AG04450 (cell line): ENCODE measurements at regions not wholly inside any gene's neighbourhood (a gene's known extent, or its start where the extent isn't known, plus 50 kb on each side); places are given as distances from the start of the nearest gene placed in this dataset.

Experiments used
- CTCF ChIA-PET: fragments of 300-600, 350-600 bp; formaldehyde crosslinking; extraction: SDS; loops from one replicate; lab custom pipeline; 2022; ENCODE audit warnings: antibody characterized with exemption, inconsistent platforms; lab: Charles Lee
- POLR2A ChIA-PET: fragments of 350-600 bp; formaldehyde crosslinking; extraction: SDS; loops from one replicate; lab custom pipeline; 2021; ENCODE audit warnings: antibody characterized with exemption, inconsistent platforms; lab: Yijun Ruan, JAX
- DNase-seq: peaks from one replicate; pipeline ENCODE4 v3.0.0-alpha.2; 2011; ENCODE audit warnings: low read depth, low spot score
- H3K27ac ChIP-seq: one replicate; pipeline ENCODE4 v1.5.1; 2012; ENCODE audit warnings: low read depth, low read length, control low read depth
- H3K27me3 ChIP-seq: one replicate; pipeline ENCODE4 v1.6.0; 2012; ENCODE audit warnings: low read length; ENCODE audit not compliant: control insufficient read depth, insufficient read depth
- H3K4me3 ChIP-seq: 2 replicates; pipeline ENCODE4 v1.5.1; 2011; ENCODE audit warnings: mild to moderate bottlenecking, low read depth, low read length, control low read depth
- H3K9me3 ChIP-seq: 2 replicates; pipeline ENCODE4 v1.5.1; 2012; ENCODE audit warnings: low read length; ENCODE audit not compliant: control insufficient read depth, insufficient read depth
- CTCF ChIP-seq: IDR thresholded peaks from 2 replicates; pipeline ENCODE4 v1.5.1; 2011; ENCODE audit warnings: low read depth, low read length, control low read depth, inconsistent platforms

DNA sequence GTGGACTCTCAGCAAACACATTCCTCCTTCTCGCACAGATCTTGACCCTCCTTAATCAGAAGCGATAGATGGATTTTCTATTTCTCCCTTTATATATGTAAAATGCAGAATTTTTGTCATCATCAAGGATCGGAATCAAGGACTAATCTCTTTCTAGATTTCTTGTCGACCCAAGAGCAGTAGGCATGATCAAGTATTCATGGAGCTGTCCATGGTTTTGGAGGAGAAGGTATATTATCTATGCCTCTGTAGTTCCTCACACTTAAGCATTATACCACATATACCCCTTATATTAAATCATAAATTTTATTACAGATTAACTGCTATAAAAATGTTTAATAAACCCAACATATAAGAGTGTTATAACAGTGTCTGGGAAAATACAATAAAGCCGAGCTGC is 886.8 kb downstream of the NLGN4X start:
- no peak overlapping the region for H3K4me3 ChIP-seq
- H3K27ac ChIP-seq = no peak overlapping the region
- TF ChIP-seq CTCF = no peak
- no peaks in the 10 kb centered on the region; the same call in 1 of the 2 replicates for H3K9me3 ChIP-seq
- DNase-seq = no peak
- ChIA-PET CTCF (no interaction called here), POLR2A (no interaction called here)
- H3K27me3 ChIP-seq = no peaks in the 10 kb centered on the region

- Histone ChIP-seq H3K4me3 (no peak overlapping the region), H3K9me3 (no peaks in the 10 kb centered on the region; the same call in 1 of the 2 replicates), H3K27ac (no peak overlapping the region), H3K27me3 (no peaks in the 10 kb centered on the region)
- no peak for TF ChIP-seq CTCF
- POLR2A ChIA-PET = no interaction called here
- CTCF ChIA-PET = no interaction called here
- DNase-seq = no peak
Measured at GRCh38 chrX:5337160-5337559, 891.5 kb downstream of the NLGN4X start.

GRCh38 chrX:5324546-5324945 is 904.1 kb downstream of the NLGN4X start:
- CTCF ChIA-PET = no interaction called here
- DNase-seq = no peak
- POLR2A ChIA-PET = no interaction called here
- no peaks in the 10 kb centered on the region for H3K27me3 ChIP-seq
- H3K4me3 ChIP-seq = no peak overlapping the region
- peaks cover 7% of the 10 kb centered on the region; the same call in 1 of the 2 replicates for H3K9me3 ChIP-seq
- H3K27ac ChIP-seq = no peak overlapping the region
- no peak for TF ChIP-seq CTCF

DNA sequence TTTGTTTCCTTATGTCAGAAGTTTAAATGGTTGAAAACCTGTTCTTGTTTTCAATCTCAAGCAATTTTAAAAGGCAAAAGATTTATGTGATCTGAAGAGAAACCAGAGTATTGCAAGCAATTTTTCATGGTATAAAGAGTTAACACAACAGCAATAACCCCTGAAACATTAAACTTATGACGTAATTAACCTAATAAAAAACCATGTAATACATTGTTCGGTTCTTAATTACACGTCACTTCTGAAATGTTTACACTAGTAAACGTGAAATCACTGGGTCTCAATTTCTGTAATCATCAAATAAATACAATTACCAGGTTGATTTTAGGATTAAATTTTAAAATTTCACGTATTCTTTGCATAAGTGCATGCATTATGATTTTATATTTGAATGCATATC is 914.5 kb downstream of the NLGN4X start:
- TF ChIP-seq CTCF = no peak
- no peak for DNase-seq
- H3K9me3 ChIP-seq = peaks cover 2% of the 10 kb centered on the region; the same call in 1 of the 2 replicates
- no peaks in the 10 kb centered on the region for H3K27me3 ChIP-seq
- no peak overlapping the region for H3K4me3 ChIP-seq
- ChIA-PET CTCF (no interaction called here), POLR2A (no interaction called here)
- no peak overlapping the region for H3K27ac ChIP-seq

DNA sequence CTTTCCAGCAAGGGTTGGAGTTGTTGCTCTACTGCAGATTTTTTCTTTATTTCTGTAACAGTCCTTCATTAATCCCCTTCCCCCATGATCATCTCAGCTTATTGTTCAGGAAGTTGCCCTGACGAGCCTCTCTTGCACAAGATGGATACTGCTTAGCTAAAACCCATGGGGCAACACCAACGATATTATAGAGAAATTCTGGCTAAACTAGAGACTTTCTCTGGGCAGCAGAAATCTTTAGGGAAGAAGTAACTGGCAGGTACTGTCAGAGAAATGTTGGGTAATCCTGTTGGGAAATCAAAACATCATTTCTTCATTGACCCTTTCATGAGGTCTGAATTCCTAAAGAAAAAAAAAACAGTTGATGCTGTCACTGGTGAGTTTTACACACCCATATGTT is 921.3 kb downstream of the NLGN4X start:
- no peak for DNase-seq
- TF ChIP-seq CTCF = no peak
- Histone ChIP-seq H3K27ac (no peak overlapping the region), H3K27me3 (no peaks in the 10 kb centered on the region), H3K4me3 (no peak overlapping the region), H3K9me3 (peaks cover 5% of the 10 kb centered on the region; the same call in 1 of the 2 replicates)
- ChIA-PET CTCF (no interaction called here), POLR2A (no interaction called here)
